Muscle layer of duodenum (tissue), 2 donors: ENCODE measurements at regions not wholly inside any gene's neighbourhood (a gene's known extent, or its start where the extent isn't known, plus 50 kb on each side); places are given as distances from the start of the nearest gene placed in this dataset.

ENCODE experiments used
- H3K27ac ChIP-seq: one replicate; pipeline ENCODE4 v1.7.0; 2013; ENCODE audit warnings: mild to moderate bottlenecking, low read length
- H3K27me3 ChIP-seq: one replicate; pipeline ENCODE4 v1.7.0; 2013; ENCODE audit warnings: low read depth, mild to moderate bottlenecking, control low read depth, low read length
- H3K36me3 ChIP-seq, 2 donors: one replicate each; pipeline ENCODE4 v1.7.0; 2013; ENCODE audit warnings: low read length in 2 of 2, control low read depth in 1 of 2, mild to moderate bottlenecking in 1 of 2; ENCODE audit not compliant: insufficient read depth in 2 of 2, control insufficient read depth in 1 of 2
- H3K4me1 ChIP-seq, 2 donors: one replicate each; pipeline ENCODE4 v1.7.0; 2013; ENCODE audit warnings: low read length in 2 of 2, mild to moderate bottlenecking in 2 of 2, control low read depth in 1 of 2, moderate library complexity in 1 of 2; ENCODE audit not compliant: insufficient read depth in 2 of 2, control insufficient read depth in 1 of 2
- H3K4me3 ChIP-seq, 2 donors: one replicate each; pipeline ENCODE4 v1.7.0; 2013; ENCODE audit warnings: low read length in 2 of 2, low read depth in 1 of 2, mild to moderate bottlenecking in 1 of 2
- H3K9me3 ChIP-seq, 2 donors: one replicate each; pipeline ENCODE4 v1.7.0; 2013; ENCODE audit warnings: low read length in 2 of 2, control low read depth in 1 of 2, mild to moderate bottlenecking in 1 of 2; ENCODE audit not compliant: control insufficient read depth in 1 of 2
- donor health status: healthy.

- Histone ChIP-seq H3K36me3 (no peaks in the 10 kb centered on the region), H3K9me3 (no peaks in the 10 kb centered on the region), H3K27ac (no peak overlapping the region), H3K4me1 (peaks cover 0 to 6% of the 10 kb centered on the region in 2 donors), H3K27me3 (no peaks in the 10 kb centered on the region), H3K4me3 (no peak overlapping the region)
Observed at GRCh38 chr16:66315210-66315825, 51.2 kb upstream of the CDH5 start.

GRCh38 chr16:66311306-66311705, 55.2 kb upstream of the CDH5 start:
- Histone ChIP-seq H3K9me3 (no peaks in the 10 kb centered on the region), H3K27me3 (no peaks in the 10 kb centered on the region), H3K4me3 (no peak overlapping the region), H3K27ac (no peak overlapping the region), H3K4me1 (peaks cover 0 to 6% of the 10 kb centered on the region in 2 donors), H3K36me3 (no peaks in the 10 kb centered on the region)

- no peaks in the 10 kb centered on the region for H3K9me3 ChIP-seq
- no peaks in the 10 kb centered on the region for H3K36me3 ChIP-seq
- no peaks in the 10 kb centered on the region for H3K4me1 ChIP-seq
- H3K27ac ChIP-seq: no peak overlapping the region
- no peaks in the 10 kb centered on the region for H3K27me3 ChIP-seq
- no peak overlapping the region for H3K4me3 ChIP-seq
Observed at GRCh38 chr16:66309215-66309807, 57.2 kb upstream of the CDH5 start.

- Histone ChIP-seq H3K9me3 (no peaks in the 10 kb centered on the region), H3K4me3 (no peak overlapping the region), H3K27ac (no peak overlapping the region), H3K27me3 (no peaks in the 10 kb centered on the region), H3K36me3 (no peaks in the 10 kb centered on the region), H3K4me1 (no peaks in the 10 kb centered on the region)
Observed at GRCh38 chr16:66308096-66308495, 58.4 kb upstream of the CDH5 start.

DNA sequence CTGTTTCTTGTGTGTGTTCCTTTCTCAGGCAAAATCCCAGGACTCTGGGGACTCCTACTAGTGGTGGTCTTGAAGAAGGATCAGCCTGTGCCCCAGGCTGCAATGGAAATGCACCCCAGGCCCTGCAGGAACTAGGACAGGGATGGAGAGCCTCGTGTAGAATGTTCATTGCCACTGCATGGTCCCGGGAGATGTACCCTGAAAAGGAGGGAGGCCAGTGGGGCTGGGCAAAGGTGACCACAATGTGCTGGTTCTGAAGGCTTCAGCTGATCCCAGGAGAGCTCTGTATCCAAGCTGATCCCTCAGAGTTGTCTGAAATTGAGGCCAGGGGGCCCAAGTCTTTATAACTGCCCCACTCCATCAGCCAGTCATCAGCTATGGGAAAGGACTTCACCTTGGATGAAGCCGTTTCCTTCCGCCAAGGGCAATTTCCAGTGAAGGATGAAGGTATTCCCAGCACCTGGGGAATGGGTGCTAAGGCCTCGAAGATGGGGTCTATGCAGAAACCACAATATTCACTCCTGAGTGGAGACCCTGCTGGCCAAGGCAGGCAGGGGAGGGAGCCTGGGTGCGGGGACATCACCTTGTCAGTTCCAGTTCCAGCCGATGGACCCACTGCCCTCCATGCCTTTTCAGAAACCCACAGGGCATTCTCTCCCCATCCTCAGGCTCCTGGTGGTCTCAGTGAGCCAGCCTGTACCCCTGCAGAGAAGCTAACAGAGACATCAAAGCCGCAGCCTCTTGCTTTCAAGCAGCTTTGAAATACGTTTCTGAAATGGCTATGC, 59.9 kb upstream of the CDH5 start:
- Histone ChIP-seq H3K27ac (no peak overlapping the region), H3K27me3 (no peaks in the 10 kb centered on the region), H3K36me3 (no peaks in the 10 kb centered on the region), H3K4me1 (no peaks in the 10 kb centered on the region), H3K4me3 (no peak overlapping the region), H3K9me3 (peaks cover 0 to 2% of the 10 kb centered on the region in 2 donors)

DNA sequence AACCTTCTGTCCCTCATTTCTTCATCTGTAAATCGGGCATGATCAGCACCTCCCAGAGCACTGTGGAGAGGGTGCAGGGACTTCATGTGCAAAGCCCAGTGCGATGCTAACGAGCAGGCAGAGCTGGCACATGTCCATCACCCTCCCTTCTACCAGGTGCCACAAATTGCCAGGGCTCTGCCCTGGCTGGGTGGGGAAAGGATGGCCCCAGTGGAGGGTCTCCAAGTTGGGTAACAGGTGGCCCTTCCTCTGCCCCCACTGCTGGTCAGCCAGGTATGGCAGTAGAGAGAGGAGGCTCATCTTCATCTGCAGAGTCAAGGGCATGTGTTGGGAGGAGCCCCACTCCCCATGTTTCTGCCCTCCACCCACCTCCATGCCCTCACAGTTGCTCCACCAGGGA, 61.5 kb upstream of the CDH5 start:
- Histone ChIP-seq H3K27me3 (no peaks in the 10 kb centered on the region), H3K4me3 (no peak overlapping the region), H3K4me1 (no peaks in the 10 kb centered on the region), H3K27ac (no peak overlapping the region), H3K9me3 (peaks cover 0 to 8% of the 10 kb centered on the region in 2 donors), H3K36me3 (no peaks in the 10 kb centered on the region)

GRCh38 chr16:66304151-66304550, 62.3 kb upstream of the CDH5 start:
- H3K4me1 ChIP-seq: no peaks in the 10 kb centered on the region
- peaks cover 0 to 8% of the 10 kb centered on the region in 2 donors for H3K9me3 ChIP-seq
- no peaks in the 10 kb centered on the region for H3K27me3 ChIP-seq
- H3K4me3 ChIP-seq: no peak overlapping the region
- H3K36me3 ChIP-seq: no peaks in the 10 kb centered on the region
- no peak overlapping the region for H3K27ac ChIP-seq

DNA sequence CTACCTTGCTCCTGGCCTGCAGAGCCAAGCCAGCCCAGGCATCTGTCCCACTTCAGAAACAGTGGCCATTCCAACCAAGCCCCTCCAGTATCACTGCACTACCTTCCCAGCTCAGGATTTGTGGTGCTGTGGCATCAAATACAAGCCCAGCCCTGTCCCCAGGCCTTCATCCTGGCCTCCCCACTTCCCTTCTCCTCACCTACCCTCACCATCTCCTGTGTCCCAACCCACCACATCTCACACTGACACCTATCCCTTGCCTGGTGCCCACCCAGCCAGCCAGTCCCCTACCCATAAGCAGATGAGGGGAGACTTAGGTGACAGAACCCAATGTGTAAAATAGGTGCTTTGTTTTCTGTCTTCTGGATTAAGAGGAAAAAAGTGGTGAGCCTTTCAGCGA, 66.0 kb upstream of the CDH5 start:
- H3K36me3 ChIP-seq: no peaks in the 10 kb centered on the region
- H3K27ac ChIP-seq: no peak overlapping the region
- H3K9me3 ChIP-seq: peaks cover 0 to 8% of the 10 kb centered on the region in 2 donors
- H3K4me3 ChIP-seq: no peak overlapping the region
- no peaks in the 10 kb centered on the region for H3K4me1 ChIP-seq
- H3K27me3 ChIP-seq: no peaks in the 10 kb centered on the region

DNA sequence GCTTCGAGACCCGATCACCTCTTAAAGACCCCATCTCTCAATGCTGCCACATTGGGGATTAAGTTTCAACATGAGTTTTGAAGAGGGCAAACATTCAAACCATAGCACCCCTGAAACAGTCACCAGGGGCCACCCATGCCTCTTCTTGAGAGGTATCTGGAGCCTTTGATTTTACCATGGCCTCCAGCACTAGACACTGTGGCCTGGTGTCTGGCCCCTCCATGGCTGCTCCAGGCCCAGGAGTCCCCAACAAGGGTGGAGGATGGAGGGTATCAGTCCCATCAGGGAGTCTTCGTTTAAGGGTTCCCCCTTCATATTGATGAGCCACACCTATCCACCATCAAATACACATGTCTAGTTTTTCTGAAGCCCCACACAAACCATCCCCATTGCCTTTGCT, 66.5 kb upstream of the CDH5 start:
- Histone ChIP-seq H3K9me3 (peaks cover 0 to 8% of the 10 kb centered on the region in 2 donors), H3K27me3 (no peaks in the 10 kb centered on the region), H3K4me1 (no peaks in the 10 kb centered on the region), H3K36me3 (no peaks in the 10 kb centered on the region), H3K27ac (no peak overlapping the region), H3K4me3 (no peak overlapping the region)

GRCh38 chr16:66299349-66299748, 67.1 kb upstream of the CDH5 start:
- Histone ChIP-seq H3K27ac (no peak overlapping the region), H3K9me3 (peaks cover 0 to 8% of the 10 kb centered on the region in 2 donors), H3K36me3 (no peaks in the 10 kb centered on the region), H3K4me3 (no peak overlapping the region), H3K27me3 (no peaks in the 10 kb centered on the region), H3K4me1 (no peaks in the 10 kb centered on the region)

GRCh38 chr16:66298571-66299120, 67.8 kb upstream of the CDH5 start:
- no peaks in the 10 kb centered on the region for H3K36me3 ChIP-seq
- H3K9me3 ChIP-seq: peaks cover 0 to 8% of the 10 kb centered on the region in 2 donors
- H3K4me1 ChIP-seq: no peaks in the 10 kb centered on the region
- H3K4me3 ChIP-seq: no peak overlapping the region
- H3K27ac ChIP-seq: no peak overlapping the region
- H3K27me3 ChIP-seq: no peaks in the 10 kb centered on the region
